Common myeloid progenitor, CD34-positive (primary cell): ENCODE measurements at regions not wholly inside any gene's neighbourhood (a gene's known extent, or its start where the extent isn't known, plus 50 kb on each side); places are given as distances from the start of the nearest gene placed in this dataset.

Experiments used
- CTCF ChIA-PET: fragments of 350-600 bp; sonication (Branson Sonifier 250); formaldehyde crosslinking; loops from one replicate; lab custom pipeline; 2021; ENCODE audit warnings: antibody characterized with exemption; lab: Charles Lee
- POLR2A ChIA-PET: fragments of 350-600 bp; sonication (Branson Sonifier 250); formaldehyde crosslinking; loops from one replicate; lab custom pipeline; 2021; ENCODE audit warnings: antibody characterized with exemption; lab: Charles Lee
- DNase-seq, 3 donors: peaks; one replicate each; pipeline versions ENCODE4 v3.0.0 to v3.0.0-alpha.2; 2013
- H3K27ac ChIP-seq, 2 experiments: 1 replicate in 1 of 2; 2 replicates in 1 of 2; pipeline ENCODE4 v1.7.0; 2013; ENCODE audit warnings: inconsistent platforms in 2 of 2, low read length in 2 of 2, mild to moderate bottlenecking in 2 of 2, low read depth in 1 of 2, moderate library complexity in 1 of 2; ENCODE audit not compliant: severe bottlenecking in 2 of 2, insufficient read depth in 1 of 2, poor library complexity in 1 of 2
- H3K27me3 ChIP-seq, 5 experiments: replicated peaks in 2 of 5; 1 replicate in 3 of 5; 2 replicates in 2 of 5; pipeline versions ENCODE4 v1.6.1 to v1.7.0; 2013; ENCODE audit warnings: low read length in 4 of 5, mild to moderate bottlenecking in 2 of 5, moderate library complexity in 2 of 5, inconsistent platforms in 1 of 5; ENCODE audit not compliant: insufficient read depth in 5 of 5, control insufficient read depth in 4 of 5
- H3K36me3 ChIP-seq, 4 experiments: 1 replicate in 2 of 4; 2 replicates in 2 of 4; pipeline versions ENCODE4 v1.6.1 to v1.7.0; 2013; ENCODE audit warnings: low read length in 3 of 4, control low read depth in 1 of 4, mild to moderate bottlenecking in 1 of 4; ENCODE audit not compliant: control insufficient read depth in 4 of 4, insufficient read depth in 4 of 4
- H3K4me1 ChIP-seq, 4 experiments: 1 replicate in 3 of 4; 2 replicates in 1 of 4; pipeline versions ENCODE4 v1.6.1 to v1.7.1; 2013; ENCODE audit warnings: low read length in 3 of 4, mild to moderate bottlenecking in 3 of 4, control low read depth in 1 of 4, inconsistent platforms in 1 of 4, moderate library complexity in 1 of 4; ENCODE audit not compliant: control insufficient read depth in 4 of 4, insufficient read depth in 4 of 4; ENCODE audit errors: control extremely low read depth in 1 of 4
- H3K4me3 ChIP-seq, 7 experiments: 1 replicate in 4 of 7; 2 replicates in 3 of 7; pipeline versions ENCODE4 v1.5.1 to v1.7.0; 2013; ENCODE audit warnings: mild to moderate bottlenecking in 7 of 7, low read length in 6 of 7, moderate library complexity in 6 of 7, inconsistent platforms in 2 of 7, low read depth in 2 of 7, control low read depth in 1 of 7; ENCODE audit not compliant: insufficient read depth in 4 of 7, control insufficient read depth in 1 of 7; ENCODE audit errors: extremely low read depth in 1 of 7
- H3K9me3 ChIP-seq, 5 experiments: 1 replicate in 4 of 5; 2 replicates in 1 of 5; pipeline versions ENCODE4 v1.6.1 to v1.7.1; 2013; ENCODE audit warnings: low read length in 4 of 5, mild to moderate bottlenecking in 2 of 5, inconsistent platforms in 1 of 5, low read depth in 1 of 5, moderate library complexity in 1 of 5; ENCODE audit not compliant: control insufficient read depth in 4 of 5, insufficient read depth in 2 of 5; ENCODE audit errors: control extremely low read depth in 1 of 5
- whole genome bisulfite sequencing: methylation state at CpG from one replicate; pipeline ENCODE4 v1.1.5; 2013; ENCODE audit not compliant: insufficient coverage; 5-methylcytosine and 5-hydroxymethylcytosine counted together

DNA sequence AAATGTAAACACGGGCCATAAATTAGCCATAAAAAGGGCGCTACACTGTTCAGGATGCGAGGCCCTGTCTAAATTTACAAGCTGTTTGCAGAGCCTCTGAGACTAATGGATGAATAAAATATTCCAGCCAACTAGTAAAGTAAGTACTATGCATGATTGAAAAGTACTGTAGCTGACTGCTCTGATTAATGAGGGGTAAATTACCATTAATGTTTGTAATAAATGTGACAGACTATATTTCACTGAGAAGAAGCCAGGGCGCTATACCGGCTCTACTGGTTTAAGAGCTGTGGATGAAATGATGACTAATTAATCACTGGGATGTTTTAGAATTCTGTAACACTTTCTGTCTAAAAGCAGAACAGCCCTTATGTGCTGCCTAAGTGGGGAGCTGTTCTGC, 54.3 kb upstream of the RGPD4 start:
- H3K36me3 ChIP-seq, result no peaks in the 10 kb centered on the region
- CTCF ChIA-PET, result interaction anchor here (0.9 to 1.2 kb wide), 2 partner anchors 18 to 909 kb away, joined by 3 to 5 read pairs; no protein-coding TSS in a partner anchor

GRCh38 chr2:107775211-107775610, 51.5 kb upstream of the RGPD4 start:
- Histone ChIP-seq H3K9me3 (no peaks in the 10 kb centered on the region), H3K27ac (no peak overlapping the region), H3K4me1 (no peaks in the 10 kb centered on the region), H3K27me3 (no peaks in the 10 kb centered on the region), H3K4me3 (no peak overlapping the region), H3K36me3 (no peaks in the 10 kb centered on the region)
- ChIA-PET POLR2A (no interaction called here), CTCF (no interaction called here)
- WGBS, result 100% methylated on average over 4 of the region's 5 CpGs
- DNase-seq, result no peak

More for the DNA sequence above, 54.3 kb upstream of the RGPD4 start:
- 100% methylated on average over 3 of the region's 5 CpGs for WGBS
- POLR2A ChIA-PET, result no interaction called here
- no peak overlapping the region for H3K27ac ChIP-seq
- H3K4me1 ChIP-seq, result no peaks in the 10 kb centered on the region
- H3K27me3 ChIP-seq, result no peaks in the 10 kb centered on the region
- no peak for DNase-seq
- no peak overlapping the region for H3K4me3 ChIP-seq
- H3K9me3 ChIP-seq, result no peaks in the 10 kb centered on the region

DNA sequence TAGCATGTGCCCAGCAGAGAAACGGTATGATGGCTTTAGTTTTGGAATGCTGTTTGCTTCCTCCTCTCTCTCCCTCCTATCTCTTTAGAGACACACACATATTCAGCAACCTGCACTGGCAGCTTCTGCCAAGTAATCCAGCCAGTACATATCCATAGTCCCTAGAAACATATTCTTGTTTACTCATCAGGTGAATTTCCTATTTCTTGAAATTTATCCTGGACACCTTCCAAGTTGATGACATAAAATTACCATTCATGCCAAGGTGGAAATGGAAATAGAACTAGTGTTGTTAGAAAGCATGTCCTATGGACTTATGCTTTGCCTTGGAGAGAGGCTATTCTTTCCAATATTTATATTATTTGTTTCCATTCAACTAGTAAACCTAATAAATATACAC, 50.9 kb upstream of the RGPD4 start:
- Histone ChIP-seq H3K4me1 (no peaks in the 10 kb centered on the region), H3K36me3 (no peaks in the 10 kb centered on the region), H3K4me3 (no peak overlapping the region), H3K27ac (no peak overlapping the region), H3K9me3 (no peaks in the 10 kb centered on the region), H3K27me3 (no peaks in the 10 kb centered on the region)
- ChIA-PET CTCF (no interaction called here), POLR2A (no interaction called here)
- no CpG with 5 or more reads among the region's 1 CpG for WGBS
- DNase-seq, result no peak

DNA sequence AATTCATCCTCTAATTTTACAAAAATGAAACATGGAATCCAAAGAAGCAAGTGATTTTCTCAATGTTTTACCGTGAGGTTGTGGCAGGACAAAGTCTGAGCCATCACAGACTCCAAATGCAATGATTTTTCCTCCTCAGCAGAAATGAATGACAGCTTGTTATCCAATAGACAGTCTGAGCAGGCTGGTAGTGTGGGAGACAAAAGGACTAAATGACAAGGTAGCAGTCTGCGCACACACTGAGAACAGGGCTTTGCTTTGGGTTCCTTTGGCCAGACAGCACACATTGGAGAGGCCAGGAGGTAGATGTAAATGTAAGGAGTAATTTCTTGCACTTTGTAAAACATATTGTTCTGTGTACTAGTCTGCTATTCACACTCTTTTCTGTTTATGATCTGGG, 50.3 kb upstream of the RGPD4 start:
- H3K27me3 ChIP-seq, result no peaks in the 10 kb centered on the region
- no peak overlapping the region for H3K27ac ChIP-seq
- CTCF ChIA-PET, result no interaction called here
- H3K9me3 ChIP-seq, result no peaks in the 10 kb centered on the region
- no peak overlapping the region for H3K4me3 ChIP-seq
- H3K36me3 ChIP-seq, result no peaks in the 10 kb centered on the region
- POLR2A ChIA-PET, result no interaction called here
- H3K4me1 ChIP-seq, result no peaks in the 10 kb centered on the region
- DNase-seq, result no peak
- WGBS, result 100% methylated on average over 2 of the region's 2 CpGs
